Amniotic epithelial cell (primary cell): ENCODE measurements at regions not wholly inside any gene's neighbourhood (a gene's known extent, or its start where the extent isn't known, plus 50 kb on each side); places are given as distances from the start of the nearest gene placed in this dataset.

Experiments used
- DNase-seq: peaks from one replicate; pipeline ENCODE4 v3.0.0-alpha.2; 2010; ENCODE audit warnings: low read depth

GRCh38 chr2:104769096-104769495 lies 84.8 kb upstream of the POU3F3 start:
- peak; percentile 4 for DNase-seq

- DNase-seq: no peak
Measured at GRCh38 chr2:104772996-104773395, 80.9 kb upstream of the POU3F3 start.

GRCh38 chr2:104774631-104775030 lies 79.3 kb upstream of the POU3F3 start:
- DNase-seq: no peak

GRCh38 chr2:104777721-104778120 lies 76.2 kb upstream of the POU3F3 start:
- DNase-seq: no peak

- no peak for DNase-seq
Measured at GRCh38 chr2:104781151-104781550, 72.8 kb upstream of the POU3F3 start.

- no peak for DNase-seq
Measured at GRCh38 chr2:104784264-104784663, 69.7 kb upstream of the POU3F3 start.

- DNase-seq: no peak
Measured at GRCh38 chr2:104786204-104786603, 67.7 kb upstream of the POU3F3 start.

GRCh38 chr2:104786821-104787220 lies 67.1 kb upstream of the POU3F3 start:
- no peak for DNase-seq

GRCh38 chr2:104787298-104788065 lies 66.4 kb upstream of the POU3F3 start:
- no peak for DNase-seq

GRCh38 chr2:104788742-104789455 lies 65.0 kb upstream of the POU3F3 start:
- no peak for DNase-seq

- DNase-seq: no peak
Measured at GRCh38 chr2:104790100-104790811, 63.7 kb upstream of the POU3F3 start.

GRCh38 chr2:104790901-104791495 lies 62.9 kb upstream of the POU3F3 start:
- no peak for DNase-seq

GRCh38 chr2:104793966-104794365 lies 59.9 kb upstream of the POU3F3 start:
- DNase-seq: peak; percentile 19

- no peak for DNase-seq
Measured at GRCh38 chr2:104794441-104794840, 59.5 kb upstream of the POU3F3 start.
